Osteoblast (primary cell): ENCODE measurements at regions not wholly inside any gene's neighbourhood (a gene's known extent, or its start where the extent isn't known, plus 50 kb on each side); places are given as distances from the start of the nearest gene placed in this dataset.

Source experiments
- DNase-seq: peaks from one replicate; pipeline ENCODE4 v3.0.0; 2011; ENCODE audit warnings: low spot score, mixed read lengths; ENCODE audit not compliant: insufficient read length; ENCODE audit errors: missing footprints
- H2AFZ ChIP-seq: 2 replicates; pipeline ENCODE4 v1.6.0; 2011; ENCODE audit warnings: mild to moderate bottlenecking, low read length
- H3K27ac ChIP-seq: 2 replicates; pipeline ENCODE4 v1.5.1; 2011; ENCODE audit warnings: mild to moderate bottlenecking, low read depth, low read length, moderate library complexity
- H3K27me3 ChIP-seq: 2 replicates; pipeline ENCODE4 v1.6.0; 2012; ENCODE audit warnings: mild to moderate bottlenecking, control low read depth, inconsistent platforms, low read length, moderate library complexity; ENCODE audit not compliant: insufficient read depth
- H3K36me3 ChIP-seq: 2 replicates; pipeline ENCODE4 v1.5.1; 2011; ENCODE audit warnings: mild to moderate bottlenecking, low read length, control low read depth, moderate library complexity; ENCODE audit not compliant: insufficient read depth
- H3K4me1 ChIP-seq: 2 replicates; pipeline ENCODE4 v1.5.1; 2011; ENCODE audit warnings: mild to moderate bottlenecking, low read length, control low read depth, moderate library complexity; ENCODE audit not compliant: insufficient read depth
- H3K4me2 ChIP-seq: 2 replicates; pipeline ENCODE4 v1.6.0; 2011; ENCODE audit warnings: mild to moderate bottlenecking, low read length; ENCODE audit not compliant: insufficient read depth
- H3K4me3 ChIP-seq: fragments of 200-600 bp; sonication (generic); 3 replicates; pipeline ENCODE4 v1.5.1; 2012; ENCODE audit warnings: mild to moderate bottlenecking, low read length, inconsistent platforms; ENCODE audit not compliant: insufficient read depth
- H3K79me2 ChIP-seq: 2 replicates; pipeline ENCODE4 v1.6.0; 2012; ENCODE audit warnings: mild to moderate bottlenecking, low read length, control low read depth, inconsistent platforms; ENCODE audit not compliant: insufficient read depth
- H3K9me3 ChIP-seq: 2 replicates; pipeline ENCODE4 v1.5.1; 2011; ENCODE audit warnings: low read depth, low read length, control low read depth
- H4K20me1 ChIP-seq: 2 replicates; pipeline ENCODE4 v1.6.0; 2012; ENCODE audit warnings: mild to moderate bottlenecking, low read length, control low read depth; ENCODE audit not compliant: insufficient read depth
- CTCF ChIP-seq: IDR thresholded peaks from 2 replicates; pipeline ENCODE4 v1.5.1; 2011; ENCODE audit warnings: mild to moderate bottlenecking, low read depth, low read length, moderate library complexity; ENCODE audit errors: extremely low read depth

- no peak overlapping the region for H2AFZ ChIP-seq
- no peaks in the 10 kb centered on the region for H3K9me3 ChIP-seq
- no peak overlapping the region for H3K27ac ChIP-seq
- no peaks in the 10 kb centered on the region for H3K36me3 ChIP-seq
- H4K20me1 ChIP-seq, result no peaks in the 10 kb centered on the region
- TF ChIP-seq CTCF, result no peak
- H3K4me3 ChIP-seq, result no peak overlapping the region
- no peak for DNase-seq
- no peaks in the 10 kb centered on the region for H3K4me1 ChIP-seq
- H3K79me2 ChIP-seq, result no peaks in the 10 kb centered on the region
- no peak overlapping the region for H3K4me2 ChIP-seq
- H3K27me3 ChIP-seq, result peaks cover 37% of the 10 kb centered on the region
Observed at GRCh38 chr3:72698154-72698917, 149.9 kb downstream of the SHQ1 start.

- TF ChIP-seq CTCF, result no peak
Observed at GRCh38 chr3:72697717-72698116, 150.5 kb downstream of the SHQ1 start.

GRCh38 chr3:72696815-72697214 is 151.4 kb downstream of the SHQ1 start:
- Histone ChIP-seq H3K4me2 (no peak overlapping the region), H2AFZ (no peak overlapping the region), H3K36me3 (no peaks in the 10 kb centered on the region), H3K79me2 (no peaks in the 10 kb centered on the region), H3K27me3 (peaks cover 37% of the 10 kb centered on the region), H4K20me1 (no peaks in the 10 kb centered on the region), H3K27ac (no peak overlapping the region), H3K4me1 (no peaks in the 10 kb centered on the region), H3K4me3 (no peak overlapping the region), H3K9me3 (no peaks in the 10 kb centered on the region)
- DNase-seq, result no peak
- no peak for TF ChIP-seq CTCF

More at GRCh38 chr3:72697717-72698116, 150.5 kb downstream of the SHQ1 start:
- Histone ChIP-seq H3K36me3 (no peaks in the 10 kb centered on the region), H3K27ac (no peak overlapping the region), H2AFZ (no peak overlapping the region), H3K4me2 (no peak overlapping the region), H3K79me2 (no peaks in the 10 kb centered on the region), H3K27me3 (peaks cover 37% of the 10 kb centered on the region), H4K20me1 (no peaks in the 10 kb centered on the region), H3K4me1 (no peaks in the 10 kb centered on the region), H3K4me3 (no peak overlapping the region), H3K9me3 (no peaks in the 10 kb centered on the region)
- DNase-seq, result no peak

GRCh38 chr3:72694398-72694797 is 153.8 kb downstream of the SHQ1 start:
- Histone ChIP-seq H2AFZ (no peak overlapping the region), H3K4me1 (no peaks in the 10 kb centered on the region), H3K36me3 (no peaks in the 10 kb centered on the region), H4K20me1 (no peaks in the 10 kb centered on the region), H3K4me2 (peak overlapping the region; percentile 4), H3K79me2 (no peaks in the 10 kb centered on the region), H3K9me3 (no peaks in the 10 kb centered on the region), H3K27me3 (peaks cover 29% of the 10 kb centered on the region), H3K27ac (no peak overlapping the region), H3K4me3 (no peak overlapping the region)
- TF ChIP-seq CTCF, result no peak
- DNase-seq, result no peak
